ENCODE measurements at regions not wholly inside any gene's neighbourhood (a gene's known extent, or its start where the extent isn't known, plus 50 kb on each side); places are given as distances from the start of the nearest gene placed in this dataset.

DNA sequence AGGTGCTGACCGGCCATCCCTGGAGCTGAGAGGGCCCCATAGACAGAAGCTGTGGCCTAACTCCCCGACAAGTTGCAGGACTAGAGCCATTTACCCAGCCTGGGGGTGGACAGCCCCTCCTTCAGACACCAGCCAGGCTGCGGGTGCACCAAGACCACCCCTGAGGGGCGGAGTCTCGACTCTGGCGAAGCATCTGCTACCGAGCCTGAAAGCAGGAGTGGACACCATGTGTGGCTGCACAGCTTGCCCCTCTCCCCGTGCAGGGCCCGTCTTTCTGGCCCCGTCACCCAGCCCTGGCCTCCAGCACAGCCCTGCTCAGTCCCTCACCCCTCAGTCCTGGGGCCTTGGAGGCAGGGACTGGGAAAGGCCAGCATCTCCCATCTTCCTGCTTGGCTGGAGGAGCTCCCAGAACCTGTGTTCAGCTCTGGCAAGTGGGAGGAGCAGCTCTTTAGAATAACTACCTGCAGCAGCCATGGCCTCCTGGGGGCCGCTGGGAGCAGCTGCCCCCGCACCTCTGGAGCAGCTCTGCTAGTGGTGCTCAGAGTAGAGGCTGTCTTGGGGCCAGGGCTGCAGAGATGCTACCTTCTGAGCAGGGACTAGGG, 275.8 kb downstream of the NDUFA10 start:
- DNase-seq (ENCODE audit: low read depth in 3 of 3, low spot score in 2 of 3): no peak

- no peak for DNase-seq (ENCODE audit: low read depth in 3 of 3, low spot score in 2 of 3)
Measured at GRCh38 chr2:239748811-239749210, 276.3 kb downstream of the NDUFA10 start.

GRCh38 chr2:239747771-239748170, 277.4 kb downstream of the NDUFA10 start:
- no peak for DNase-seq (ENCODE audit: low read depth in 3 of 3, low spot score in 2 of 3)

GRCh38 chr2:239747274-239747673, 277.9 kb downstream of the NDUFA10 start:
- DNase-seq (ENCODE audit: low read depth in 3 of 3, low spot score in 2 of 3): no peak

GRCh38 chr2:239746559-239747246, 278.4 kb downstream of the NDUFA10 start:
- DNase-seq (ENCODE audit: low read depth in 3 of 3, low spot score in 2 of 3): no peak

DNA sequence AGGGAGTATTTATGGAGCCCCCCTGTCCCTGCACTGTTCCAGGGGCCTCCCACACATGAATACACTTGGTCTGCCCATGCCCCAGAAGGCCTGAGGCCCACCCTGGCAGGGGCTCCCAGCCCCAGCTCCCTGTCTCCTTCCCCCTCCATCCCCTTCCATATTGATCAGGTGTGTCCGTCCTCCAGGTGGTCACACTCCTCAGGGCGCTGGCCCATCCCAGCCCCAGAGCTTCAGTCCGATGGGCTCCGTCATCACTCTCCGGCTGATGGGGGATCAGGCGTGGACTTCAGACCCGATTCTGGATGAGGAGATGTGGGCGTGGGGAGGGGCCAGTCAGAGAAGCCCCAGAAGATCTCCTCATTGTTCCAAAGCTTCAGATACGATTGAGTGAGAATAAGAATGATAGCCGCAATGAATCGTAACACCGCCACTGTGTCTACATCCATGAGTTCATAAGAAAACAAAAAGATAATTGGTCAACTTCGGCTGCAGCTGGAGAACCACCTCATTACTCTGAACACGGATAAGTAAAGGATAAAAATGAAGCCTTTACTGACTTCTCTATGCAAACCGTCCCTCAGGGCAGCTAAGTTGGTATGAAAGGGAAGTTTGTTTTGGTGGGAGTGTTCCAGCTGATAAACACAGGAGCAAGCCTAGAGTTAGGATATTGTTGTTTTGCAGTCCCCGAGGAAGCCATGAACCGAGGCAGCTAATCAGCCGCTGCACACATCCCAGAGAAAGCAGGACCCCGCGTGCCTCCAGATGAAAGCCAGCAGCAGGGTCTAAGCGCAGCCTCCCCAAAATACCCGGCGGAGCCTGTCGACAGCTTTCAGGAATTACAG, 279.5 kb downstream of the NDUFA10 start:
- no peak for DNase-seq (ENCODE audit: low read depth in 3 of 3, low spot score in 2 of 3)

GRCh38 chr2:239744706-239745340, 280.3 kb downstream of the NDUFA10 start:
- DNase-seq (ENCODE audit: low read depth in 3 of 3, low spot score in 2 of 3): no peak

GRCh38 chr2:239743206-239743605, 281.9 kb downstream of the NDUFA10 start:
- no peak for DNase-seq (ENCODE audit: low read depth in 3 of 3, low spot score in 2 of 3)

GRCh38 chr2:239742377-239742776, 282.8 kb downstream of the NDUFA10 start:
- no peak for DNase-seq (ENCODE audit: low read depth in 3 of 3, low spot score in 2 of 3)

GRCh38 chr2:239739206-239739605, 285.9 kb downstream of the NDUFA10 start:
- no peak for DNase-seq (ENCODE audit: low read depth in 3 of 3, low spot score in 2 of 3)

DNA sequence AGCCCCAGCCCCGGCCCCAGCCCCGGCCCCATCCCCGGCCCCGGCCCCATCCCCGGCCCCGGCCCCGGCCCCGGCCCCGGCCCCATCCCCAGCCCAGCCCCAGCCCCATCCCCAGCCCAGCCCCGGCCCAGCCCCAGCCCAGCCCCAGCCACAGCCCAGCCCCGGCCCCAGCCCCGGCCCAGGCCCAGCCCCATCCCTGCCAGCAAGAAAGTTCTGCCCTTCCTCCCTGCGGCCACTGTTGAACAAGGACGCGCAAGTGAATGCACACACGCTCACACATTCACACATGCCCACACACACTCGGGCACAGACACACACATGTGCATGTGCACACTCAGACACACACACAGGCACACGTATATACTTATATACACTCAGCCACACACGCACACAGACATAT, 287.0 kb downstream of the NDUFA10 start:
- no peak for DNase-seq (ENCODE audit: low read depth in 3 of 3, low spot score in 2 of 3)

DNA sequence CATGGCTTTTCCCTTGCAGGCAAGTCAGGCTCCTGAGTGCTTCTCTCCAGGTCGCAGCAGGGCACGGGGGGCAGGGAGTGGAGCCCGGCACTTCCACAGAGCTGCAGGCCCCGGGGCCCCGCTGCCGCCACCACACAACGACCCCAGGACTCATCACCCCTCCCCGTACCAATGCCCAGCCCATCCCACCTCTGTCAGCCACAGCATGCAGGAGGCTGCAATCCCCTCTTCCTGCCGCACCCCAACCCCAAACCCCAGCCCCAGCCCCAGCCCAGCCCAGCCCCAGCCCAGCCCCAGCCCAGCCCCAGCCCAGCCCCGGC, 288.0 kb downstream of the NDUFA10 start:
- DNase-seq (ENCODE audit: low read depth in 3 of 3, low spot score in 2 of 3): no peak

DNA sequence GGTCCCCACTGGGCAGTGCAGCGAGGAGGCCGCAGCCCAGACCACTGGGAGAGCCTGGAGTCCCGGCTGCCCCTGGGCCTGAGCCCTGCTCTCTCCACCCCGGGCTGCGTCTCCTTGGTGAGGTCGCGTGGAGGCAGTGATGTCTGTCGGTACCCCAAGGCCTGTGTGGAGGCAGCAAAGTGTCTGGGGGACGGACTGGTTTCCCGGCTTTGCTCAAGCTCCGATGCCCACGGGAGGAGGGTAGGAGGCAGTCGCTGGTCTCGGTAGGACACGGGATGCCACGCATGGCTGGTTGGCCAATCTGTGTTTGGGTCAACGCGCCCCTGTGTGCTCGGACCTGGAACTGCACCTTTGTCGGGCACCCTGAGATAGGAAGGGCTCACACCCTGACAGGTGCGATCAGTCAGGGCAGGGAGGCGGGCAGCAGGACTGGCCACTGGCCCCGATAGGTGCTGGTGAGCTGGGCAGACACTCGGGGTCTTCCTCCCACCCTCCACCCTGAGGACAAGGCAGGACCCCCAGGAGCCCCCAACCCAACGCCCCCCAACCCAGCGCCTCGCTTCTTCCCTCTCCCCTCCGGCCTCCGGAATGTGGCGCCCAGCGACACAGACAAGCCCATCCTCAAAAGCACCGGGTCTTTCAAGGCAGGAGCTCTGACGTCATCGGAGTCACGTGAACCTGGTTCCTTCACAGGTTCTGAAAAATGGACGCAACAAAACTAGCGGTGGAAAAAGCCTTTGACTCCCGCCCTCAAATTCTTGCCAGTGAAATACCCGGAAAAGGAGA, 288.6 kb downstream of the NDUFA10 start:
- no peak for DNase-seq (ENCODE audit: low read depth in 3 of 3, low spot score in 2 of 3)

- DNase-seq (ENCODE audit: low read depth in 3 of 3, low spot score in 2 of 3): no peak
Measured at GRCh38 chr2:239735829-239736357, 289.2 kb downstream of the NDUFA10 start.

- no peak for DNase-seq (ENCODE audit: low read depth in 3 of 3, low spot score in 2 of 3)
Measured at GRCh38 chr2:239735131-239735828, 289.9 kb downstream of the NDUFA10 start.

DNA sequence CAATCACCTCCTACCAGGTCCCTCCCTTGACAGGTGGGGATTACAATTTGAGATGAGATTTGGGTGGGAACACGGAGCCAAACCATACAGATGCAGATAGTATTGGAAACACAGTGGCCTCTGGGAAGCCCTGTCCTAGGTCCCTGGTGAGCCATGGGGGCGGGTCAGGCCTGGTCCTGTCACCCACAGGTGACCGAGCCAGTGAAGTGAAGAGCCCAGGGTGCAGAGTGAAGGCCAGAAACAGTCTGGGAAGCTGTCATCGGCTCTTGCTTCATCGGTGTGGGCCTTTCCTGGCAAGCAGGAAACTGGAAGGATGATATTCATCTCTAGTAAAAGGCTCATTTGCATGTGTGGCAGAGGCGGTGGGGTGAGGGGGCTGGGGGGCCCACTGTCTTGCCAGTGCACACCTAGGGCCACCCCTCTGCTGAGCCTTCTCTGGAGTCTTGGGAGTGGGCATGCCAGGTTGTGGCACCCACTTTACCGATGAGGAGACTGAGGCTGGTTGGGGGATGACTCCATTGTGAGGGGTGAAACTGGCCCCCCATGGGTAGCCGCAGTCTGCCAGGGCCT, 290.6 kb downstream of the NDUFA10 start:
- no peak for DNase-seq (ENCODE audit: low read depth in 3 of 3, low spot score in 2 of 3)

GRCh38 chr2:239732666-239733010, 292.5 kb downstream of the NDUFA10 start:
- DNase-seq (ENCODE audit: low read depth in 3 of 3, low spot score in 2 of 3): no peak

GRCh38 chr2:239731998-239732665, 293.0 kb downstream of the NDUFA10 start:
- no peak for DNase-seq (ENCODE audit: low read depth in 3 of 3, low spot score in 2 of 3)

GRCh38 chr2:239731422-239731821, 293.7 kb downstream of the NDUFA10 start:
- no peak for DNase-seq (ENCODE audit: low read depth in 3 of 3, low spot score in 2 of 3)

All from right renal cortex interstitium (tissue), 3 donors.